ENCODE measurements at regions not wholly inside any gene's neighbourhood (a gene's known extent, or its start where the extent isn't known, plus 50 kb on each side); places are given as distances from the start of the nearest gene placed in this dataset.
A peak's percentile ranks its signal among the peaks of the same experiment; 100 is the strongest.

GRCh38 chrX:44439242-44439794 is 95.8 kb upstream of the EFHC2 start:
- no peak for DNase-seq (ENCODE audit: low read depth)
- no peak for TF ChIP-seq CTCF (conservative IDR thresholded peaks at IDR 0.05; ENCODE audit: low read length)
- no peak overlapping the region for H3K4me3 ChIP-seq (ENCODE audit: low read length)

DNA sequence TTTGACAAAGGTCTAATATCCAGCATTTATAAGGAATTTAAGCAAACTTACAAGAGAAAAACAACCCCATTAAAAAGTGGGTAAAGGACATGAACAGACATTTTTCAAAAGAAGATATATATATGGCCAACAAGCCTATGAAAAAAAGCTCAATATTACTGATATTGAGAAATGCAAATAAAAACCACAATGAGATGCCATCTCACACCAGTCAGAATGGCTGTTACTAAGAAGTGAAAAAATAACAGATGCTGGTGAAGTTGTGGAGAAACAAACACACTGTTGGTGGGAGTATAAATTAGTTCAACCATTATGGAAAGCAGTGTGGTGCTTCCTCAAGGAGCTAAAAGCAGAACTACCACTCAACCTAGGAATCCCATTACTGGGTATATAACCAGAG is 91.6 kb upstream of the EFHC2 start:
- DNase-seq (ENCODE audit: low read depth) = no peak
- no peak for TF ChIP-seq CTCF (conservative IDR thresholded peaks at IDR 0.05; ENCODE audit: low read length)
- no peak overlapping the region for H3K4me3 ChIP-seq (ENCODE audit: low read length)

- no peak for TF ChIP-seq CTCF (conservative IDR thresholded peaks at IDR 0.05; ENCODE audit: low read length)
- no peak for DNase-seq (ENCODE audit: low read depth)
- H3K4me3 ChIP-seq (ENCODE audit: low read length) = no peak overlapping the region
These were observed 90.1 kb upstream of the EFHC2 start for GRCh38 chrX:44433556-44433955.

- no peak for TF ChIP-seq CTCF (conservative IDR thresholded peaks at IDR 0.05; ENCODE audit: low read length)
- no peak overlapping the region for H3K4me3 ChIP-seq (ENCODE audit: low read length)
- peak; percentile 16 for DNase-seq (ENCODE audit: low read depth)
These were observed 89.2 kb upstream of the EFHC2 start for GRCh38 chrX:44432641-44433040.

- no peak for TF ChIP-seq CTCF (conservative IDR thresholded peaks at IDR 0.05; ENCODE audit: low read length)
- H3K4me3 ChIP-seq (ENCODE audit: low read length) = no peak overlapping the region
These were observed 87.7 kb upstream of the EFHC2 start for GRCh38 chrX:44431194-44431593.

GRCh38 chrX:44428989-44429627 is 85.6 kb upstream of the EFHC2 start:
- TF ChIP-seq CTCF (conservative IDR thresholded peaks at IDR 0.05; ENCODE audit: low read length) = no peak
- H3K4me3 ChIP-seq (ENCODE audit: low read length) = no peak overlapping the region
- DNase-seq (ENCODE audit: low read depth) = no peak

More at GRCh38 chrX:44431194-44431593, 87.7 kb upstream of the EFHC2 start:
- peak; percentile 4 for DNase-seq (ENCODE audit: low read depth)

DNA sequence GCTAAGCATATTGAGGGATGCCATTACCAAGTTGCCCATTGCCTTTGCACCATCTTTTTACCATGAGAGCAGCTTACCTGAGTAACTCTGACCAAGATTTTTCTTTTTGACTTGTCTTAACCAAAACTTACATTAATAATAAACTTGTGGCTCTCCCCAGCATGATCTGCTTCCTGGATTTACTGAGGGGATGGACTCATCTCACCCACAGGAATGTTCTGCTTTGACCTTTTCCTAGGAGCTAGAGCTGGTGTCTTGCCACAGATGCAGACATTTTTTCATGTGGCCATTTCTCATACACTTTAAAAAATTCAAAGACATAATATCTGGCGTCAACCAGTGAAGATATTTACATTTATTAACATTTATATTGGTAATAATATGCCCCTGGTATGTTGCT is 79.2 kb upstream of the EFHC2 start:
- TF ChIP-seq CTCF (conservative IDR thresholded peaks at IDR 0.05; ENCODE audit: low read length) = no peak
- DNase-seq (ENCODE audit: low read depth) = no peak
- H3K4me3 ChIP-seq (ENCODE audit: low read length) = no peak overlapping the region
